GM10266 (cell line): ENCODE measurements at regions not wholly inside any gene's neighbourhood (a gene's known extent, or its start where the extent isn't known, plus 50 kb on each side); places are given as distances from the start of the nearest gene placed in this dataset.

ENCODE experiments used
- DNase-seq: peaks from one replicate; pipeline ENCODE4 v3.0.0; 2012; ENCODE audit errors: extremely low spot score
- TF ChIP-seq, protein P1 (sequence below): IDR thresholded peaks from 2 replicates; pipeline ENCODE4 v1.5.1; 2012; ENCODE audit warnings: mild to moderate bottlenecking, low read depth; ENCODE audit not compliant: control insufficient read depth, insufficient read depth; ENCODE audit errors: missing control alignments

- DNase-seq = no peak
- TF ChIP-seq, protein P1, sequence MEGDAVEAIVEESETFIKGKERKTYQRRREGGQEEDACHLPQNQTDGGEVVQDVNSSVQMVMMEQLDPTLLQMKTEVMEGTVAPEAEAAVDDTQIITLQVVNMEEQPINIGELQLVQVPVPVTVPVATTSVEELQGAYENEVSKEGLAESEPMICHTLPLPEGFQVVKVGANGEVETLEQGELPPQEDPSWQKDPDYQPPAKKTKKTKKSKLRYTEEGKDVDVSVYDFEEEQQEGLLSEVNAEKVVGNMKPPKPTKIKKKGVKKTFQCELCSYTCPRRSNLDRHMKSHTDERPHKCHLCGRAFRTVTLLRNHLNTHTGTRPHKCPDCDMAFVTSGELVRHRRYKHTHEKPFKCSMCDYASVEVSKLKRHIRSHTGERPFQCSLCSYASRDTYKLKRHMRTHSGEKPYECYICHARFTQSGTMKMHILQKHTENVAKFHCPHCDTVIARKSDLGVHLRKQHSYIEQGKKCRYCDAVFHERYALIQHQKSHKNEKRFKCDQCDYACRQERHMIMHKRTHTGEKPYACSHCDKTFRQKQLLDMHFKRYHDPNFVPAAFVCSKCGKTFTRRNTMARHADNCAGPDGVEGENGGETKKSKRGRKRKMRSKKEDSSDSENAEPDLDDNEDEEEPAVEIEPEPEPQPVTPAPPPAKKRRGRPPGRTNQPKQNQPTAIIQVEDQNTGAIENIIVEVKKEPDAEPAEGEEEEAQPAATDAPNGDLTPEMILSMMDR = no peak
Observed at GRCh38 chr4:180734753-180735432, 1508.3 kb upstream of the TENM3 start.

- TF ChIP-seq, protein P1 = no peak
- no peak for DNase-seq
Observed at GRCh38 chr4:180741703-180742102, 1501.5 kb upstream of the TENM3 start.

DNA sequence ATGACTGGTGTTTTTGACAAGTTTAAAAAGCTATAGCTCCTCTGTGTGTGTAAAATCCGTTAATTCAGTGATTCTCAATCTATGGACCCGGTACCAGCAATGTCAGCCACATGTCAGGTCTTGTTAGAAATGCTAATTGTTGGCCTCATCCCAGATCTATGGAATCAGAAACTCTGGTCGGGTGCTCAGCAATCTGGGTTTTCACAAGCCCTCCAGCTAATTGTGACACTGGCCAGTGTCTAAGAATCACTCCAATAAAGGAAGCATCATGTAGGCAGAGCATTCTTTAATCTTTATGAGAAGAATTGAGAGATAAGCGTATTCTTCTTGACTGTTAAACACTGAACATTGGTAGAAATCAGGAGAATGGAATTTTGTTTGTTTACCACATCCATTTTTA, 1498.2 kb upstream of the TENM3 start:
- TF ChIP-seq, protein P1 = no peak
- no peak for DNase-seq

GRCh38 chr4:180751009-180751408, 1492.2 kb upstream of the TENM3 start:
- TF ChIP-seq, protein P1 = no peak
- DNase-seq = no peak

DNA sequence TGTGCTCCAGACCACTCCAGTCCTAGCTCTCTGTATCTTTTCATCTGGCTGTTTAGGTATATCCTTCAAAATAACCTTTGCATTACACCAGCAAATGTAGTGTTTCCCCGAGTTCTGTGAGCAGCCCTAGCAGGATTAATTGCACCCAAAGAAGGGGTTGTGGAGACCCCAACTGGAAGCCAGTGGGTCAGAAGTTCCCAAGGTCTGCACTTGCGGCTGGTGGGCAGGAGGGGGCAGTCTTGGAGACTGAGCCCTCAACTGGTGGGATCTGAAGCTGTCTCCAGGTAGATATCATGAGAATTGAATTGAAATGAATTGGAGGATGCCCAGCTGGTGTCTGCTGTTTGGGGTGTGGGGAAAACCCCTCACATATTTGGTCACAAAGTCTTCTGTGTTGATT, 1485.3 kb upstream of the TENM3 start:
- TF ChIP-seq, protein P1 = no peak
- no peak for DNase-seq

DNA sequence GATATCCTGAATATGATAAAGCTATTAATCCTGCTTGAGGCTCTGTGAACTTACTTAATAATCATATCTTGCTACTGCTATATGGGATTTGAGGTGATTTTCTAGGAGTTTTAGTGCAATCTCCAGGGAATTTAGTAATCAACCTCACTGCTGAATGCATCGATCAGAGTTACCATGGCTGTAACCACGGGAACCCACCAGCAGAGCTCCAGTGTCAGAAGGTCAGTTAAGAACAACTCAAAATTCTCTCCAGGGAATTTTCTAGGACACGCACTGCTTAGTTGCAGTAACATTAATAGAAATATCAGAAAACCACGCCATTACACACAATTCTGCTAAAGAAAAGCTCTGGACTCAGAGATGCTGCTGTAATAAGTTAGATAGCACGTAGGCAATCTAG, 1477.2 kb upstream of the TENM3 start:
- TF ChIP-seq, protein P1 = no peak
- DNase-seq = no peak

DNA sequence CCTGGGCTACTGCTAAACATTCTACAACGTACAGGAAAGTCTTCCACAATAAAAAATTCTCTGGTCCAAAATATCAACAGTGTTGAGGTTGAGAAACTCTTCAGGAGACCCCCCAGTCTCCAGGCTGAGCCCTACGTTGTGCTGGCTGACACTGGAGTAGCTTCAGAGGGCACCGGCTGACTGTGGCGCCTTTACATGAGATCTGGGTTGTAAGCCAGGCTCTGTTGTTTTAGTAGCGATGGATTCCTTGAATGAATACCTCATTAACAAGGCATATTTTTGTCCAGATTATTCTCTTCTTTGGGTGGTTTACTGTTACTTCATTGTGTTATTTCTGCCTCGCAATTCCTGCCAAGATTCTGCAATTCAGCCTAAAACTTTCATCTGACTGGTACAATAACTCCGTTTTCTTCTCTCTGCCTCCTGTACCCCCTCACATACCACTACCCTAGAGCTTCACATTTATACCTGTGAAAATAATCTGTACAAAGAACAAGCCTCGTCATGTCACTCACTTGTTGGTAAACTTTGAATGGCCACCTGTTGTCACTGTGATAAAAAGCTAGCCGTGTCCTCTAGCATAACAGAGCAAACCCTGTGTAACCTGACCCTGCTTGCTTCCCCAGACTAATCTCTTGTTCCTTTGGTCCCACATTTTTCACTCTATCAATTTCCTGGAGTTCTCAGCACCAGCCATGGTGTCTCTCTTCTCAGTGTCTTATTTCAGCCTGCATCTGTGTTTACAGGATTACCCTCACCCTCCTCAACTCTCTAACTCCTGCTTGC, 1476.1 kb upstream of the TENM3 start:
- TF ChIP-seq, protein P1 = no peak
- DNase-seq = no peak
